Mucosa of rectum (tissue), 2 donors: ENCODE measurements at regions not wholly inside any gene's neighbourhood (a gene's known extent, or its start where the extent isn't known, plus 50 kb on each side); places are given as distances from the start of the nearest gene placed in this dataset.

Experiments
- H3K27ac ChIP-seq, 2 donors: one replicate each; pipeline ENCODE4 v1.7.0; 2013; ENCODE audit warnings: inconsistent platforms in 2 of 2, low read depth in 2 of 2, low read length in 2 of 2
- H3K27me3 ChIP-seq, 2 donors: one replicate each; pipeline ENCODE4 v1.7.0; 2013; ENCODE audit warnings: low read length in 2 of 2; ENCODE audit not compliant: control insufficient read depth in 2 of 2, insufficient read depth in 2 of 2
- H3K36me3 ChIP-seq, 2 donors: one replicate each; pipeline ENCODE4 v1.7.0; 2013; ENCODE audit warnings: low read length in 2 of 2; ENCODE audit not compliant: control insufficient read depth in 2 of 2, insufficient read depth in 2 of 2
- H3K4me1 ChIP-seq, 2 donors: one replicate each; pipeline ENCODE4 v1.7.0; 2013; ENCODE audit warnings: low read length in 2 of 2, mild to moderate bottlenecking in 1 of 2; ENCODE audit not compliant: control insufficient read depth in 2 of 2, insufficient read depth in 2 of 2
- H3K4me3 ChIP-seq, 2 donors: one replicate each; pipeline ENCODE4 v1.7.0; 2013; ENCODE audit warnings: low read length in 2 of 2
- H3K9ac ChIP-seq, 2 donors: one replicate each; pipeline ENCODE4 v1.7.0; 2013; ENCODE audit warnings: low read length in 2 of 2, low read depth in 1 of 2, mild to moderate bottlenecking in 1 of 2
- H3K9me3 ChIP-seq, 2 donors: one replicate each; pipeline ENCODE4 v1.7.0; 2013; ENCODE audit warnings: low read length in 2 of 2; ENCODE audit not compliant: control insufficient read depth in 2 of 2
- donor health status: healthy.
- donor health status: Normal muscosa, but diverticular disease.

GRCh38 chr1:209391792-209392191 lies 191.7 kb upstream of the CAMK1G start:
- no peak overlapping the region for H3K4me3 ChIP-seq
- H3K9ac ChIP-seq = no peak overlapping the region
- no peaks in the 10 kb centered on the region for H3K4me1 ChIP-seq
- no peak overlapping the region for H3K27ac ChIP-seq
- no peaks in the 10 kb centered on the region for H3K9me3 ChIP-seq
- no peaks in the 10 kb centered on the region for H3K36me3 ChIP-seq
- H3K27me3 ChIP-seq = no peaks in the 10 kb centered on the region

DNA sequence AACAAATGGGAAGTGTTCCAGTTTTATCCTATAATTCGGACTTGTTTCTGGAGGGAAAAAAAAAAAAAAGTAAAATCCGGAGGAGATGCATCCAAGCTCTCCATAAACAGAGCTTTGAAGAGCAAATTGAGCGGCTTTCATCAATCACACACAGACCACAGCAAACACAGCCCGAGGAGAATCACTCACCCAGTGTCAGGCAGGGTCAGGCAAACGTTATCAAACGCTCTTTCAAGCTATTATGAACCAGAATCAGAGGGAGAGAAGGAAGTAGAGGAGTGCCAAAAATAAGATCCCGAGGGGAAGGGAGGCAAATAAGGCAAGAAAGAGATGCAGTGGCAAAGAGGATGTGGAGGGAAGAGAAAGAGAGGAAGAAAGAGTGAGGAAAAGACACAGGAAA lies 188.3 kb upstream of the CAMK1G start:
- no peak overlapping the region for H3K9ac ChIP-seq
- no peaks in the 10 kb centered on the region for H3K9me3 ChIP-seq
- H3K27ac ChIP-seq = no peak overlapping the region
- no peaks in the 10 kb centered on the region for H3K36me3 ChIP-seq
- no peaks in the 10 kb centered on the region for H3K27me3 ChIP-seq
- no peaks in the 10 kb centered on the region for H3K4me1 ChIP-seq
- no peak overlapping the region for H3K4me3 ChIP-seq

- no peak overlapping the region for H3K4me3 ChIP-seq
- no peak overlapping the region for H3K9ac ChIP-seq
- H3K27me3 ChIP-seq = no peaks in the 10 kb centered on the region
- H3K9me3 ChIP-seq = no peaks in the 10 kb centered on the region
- no peaks in the 10 kb centered on the region for H3K36me3 ChIP-seq
- H3K27ac ChIP-seq = no peak overlapping the region
- H3K4me1 ChIP-seq = no peaks in the 10 kb centered on the region
These were observed 186.1 kb upstream of the CAMK1G start for GRCh38 chr1:209397371-209397770.

- Histone ChIP-seq H3K4me3 (no peak overlapping the region), H3K27ac (no peak overlapping the region), H3K36me3 (no peaks in the 10 kb centered on the region), H3K27me3 (no peaks in the 10 kb centered on the region), H3K9ac (no peak overlapping the region), H3K9me3 (no peaks in the 10 kb centered on the region), H3K4me1 (no peaks in the 10 kb centered on the region)
These were observed 185.6 kb upstream of the CAMK1G start for GRCh38 chr1:209397910-209398309.

DNA sequence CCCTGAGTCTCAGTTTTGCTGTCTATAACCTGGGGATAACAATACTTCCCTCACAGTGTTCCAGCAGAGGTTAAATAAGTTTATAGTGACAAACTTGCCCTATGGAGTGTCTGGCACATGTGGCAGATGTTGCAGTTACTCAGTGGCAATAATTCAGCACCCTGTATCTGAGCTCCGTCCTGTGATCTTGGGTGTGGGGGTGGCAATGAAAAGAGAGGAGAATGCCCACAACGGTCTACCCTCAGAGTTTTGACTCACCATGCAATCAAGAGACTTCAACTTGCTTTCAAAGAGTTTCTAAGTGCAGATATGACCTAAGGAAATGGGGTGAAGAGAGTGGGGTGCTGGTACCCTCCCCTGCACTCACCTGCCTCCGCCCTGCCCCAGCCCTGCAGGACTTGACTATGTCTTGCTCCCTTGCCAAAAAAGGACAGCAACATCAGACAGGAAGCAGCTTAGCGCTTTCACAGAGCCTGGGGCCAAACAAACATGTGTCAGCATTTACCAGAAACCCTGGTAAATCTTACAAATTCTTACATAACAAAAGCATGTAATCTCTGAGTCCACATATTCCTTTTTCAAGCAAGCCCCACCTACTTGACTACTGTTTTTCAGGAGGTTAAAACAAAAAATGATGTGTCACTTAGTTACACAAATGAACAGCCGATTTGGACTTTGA lies 185.1 kb upstream of the CAMK1G start:
- Histone ChIP-seq H3K27me3 (no peaks in the 10 kb centered on the region), H3K4me3 (no peak overlapping the region), H3K9me3 (no peaks in the 10 kb centered on the region), H3K9ac (no peak overlapping the region), H3K4me1 (no peaks in the 10 kb centered on the region), H3K27ac (no peak overlapping the region), H3K36me3 (no peaks in the 10 kb centered on the region)

GRCh38 chr1:209399800-209400199 lies 183.7 kb upstream of the CAMK1G start:
- H3K27ac ChIP-seq = no peak overlapping the region

DNA sequence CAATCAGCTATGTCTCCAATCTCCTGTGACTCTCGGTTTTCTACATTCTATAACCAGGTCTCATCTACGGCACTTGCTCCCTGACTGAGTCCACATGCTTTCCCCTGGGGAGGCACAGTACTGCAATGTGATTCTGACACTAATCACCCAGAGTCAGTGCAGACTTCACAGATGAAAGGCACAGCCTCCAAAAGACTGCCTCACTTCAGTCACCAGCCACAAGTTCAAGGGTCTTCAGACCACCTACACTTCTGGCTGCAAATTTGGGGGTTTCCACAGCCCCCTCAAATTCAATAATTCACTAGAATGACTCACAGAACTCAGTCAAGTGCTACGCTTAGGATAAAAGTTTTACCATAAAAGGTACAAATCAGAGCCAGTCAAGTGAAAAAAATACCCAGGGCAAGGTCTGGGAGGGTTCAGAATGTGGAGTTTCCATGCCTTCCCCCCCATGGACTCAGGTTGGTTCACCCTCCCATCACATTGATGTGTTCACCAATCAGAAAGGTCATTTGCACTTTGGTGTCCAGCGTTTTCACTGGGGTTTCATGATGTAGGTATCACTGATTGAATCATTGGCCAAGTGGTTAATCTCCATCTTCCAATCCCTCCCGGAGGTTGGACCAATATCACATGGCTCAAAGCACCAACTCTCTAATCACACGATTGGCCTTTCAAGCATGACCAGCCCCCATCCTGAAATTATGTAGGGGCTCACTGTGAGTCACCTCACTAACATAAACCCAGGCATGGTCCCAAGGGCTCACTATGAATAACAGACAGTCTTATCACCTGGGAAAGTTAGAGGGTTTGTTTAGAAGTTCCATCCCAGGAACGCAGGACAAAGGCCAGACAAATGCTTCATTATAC lies 182.9 kb upstream of the CAMK1G start:
- no peak overlapping the region for H3K9ac ChIP-seq
- H3K27ac ChIP-seq = no peak overlapping the region
- no peaks in the 10 kb centered on the region for H3K36me3 ChIP-seq

More at GRCh38 chr1:209399800-209400199, 183.7 kb upstream of the CAMK1G start:
- H3K4me1 ChIP-seq = no peaks in the 10 kb centered on the region
- H3K27me3 ChIP-seq = no peaks in the 10 kb centered on the region
- H3K36me3 ChIP-seq = no peaks in the 10 kb centered on the region
- H3K9ac ChIP-seq = no peak overlapping the region
- no peaks in the 10 kb centered on the region for H3K9me3 ChIP-seq
- H3K4me3 ChIP-seq = no peak overlapping the region

DNA sequence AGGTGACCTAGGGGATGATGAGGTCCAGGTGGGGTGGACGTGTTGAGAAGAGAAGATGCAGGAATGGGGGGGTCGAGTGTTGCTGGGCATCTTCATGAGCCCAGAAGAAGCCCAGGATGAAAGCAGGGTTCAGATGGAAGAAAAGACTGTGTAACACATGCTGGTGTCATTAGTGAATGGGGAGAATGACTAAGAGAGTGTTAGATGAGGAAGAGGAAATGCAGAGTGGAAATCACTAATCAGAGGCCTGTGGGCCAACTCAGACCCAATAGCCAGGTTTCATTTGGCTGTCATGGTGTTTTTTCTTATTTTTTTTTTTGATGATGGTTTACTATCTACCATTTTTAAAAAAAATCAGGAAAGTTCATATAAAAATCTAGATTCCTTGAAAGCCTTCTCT lies 180.8 kb upstream of the CAMK1G start:
- no peaks in the 10 kb centered on the region for H3K4me1 ChIP-seq
- H3K9me3 ChIP-seq = no peaks in the 10 kb centered on the region
- H3K27me3 ChIP-seq = no peaks in the 10 kb centered on the region
- H3K9ac ChIP-seq = no peak overlapping the region
- H3K27ac ChIP-seq = no peak overlapping the region
- no peaks in the 10 kb centered on the region for H3K36me3 ChIP-seq
- H3K4me3 ChIP-seq = no peak overlapping the region

More for the DNA sequence above, 182.9 kb upstream of the CAMK1G start:
- Histone ChIP-seq H3K27me3 (no peaks in the 10 kb centered on the region), H3K4me1 (no peaks in the 10 kb centered on the region), H3K4me3 (no peak overlapping the region), H3K9me3 (no peaks in the 10 kb centered on the region)

GRCh38 chr1:209403921-209404320 lies 179.6 kb upstream of the CAMK1G start:
- H3K36me3 ChIP-seq = no peaks in the 10 kb centered on the region
- H3K4me1 ChIP-seq = no peaks in the 10 kb centered on the region
- no peak overlapping the region for H3K27ac ChIP-seq
- no peaks in the 10 kb centered on the region for H3K27me3 ChIP-seq
- H3K9ac ChIP-seq = no peak overlapping the region
- H3K4me3 ChIP-seq = no peak overlapping the region
- H3K9me3 ChIP-seq = no peaks in the 10 kb centered on the region

DNA sequence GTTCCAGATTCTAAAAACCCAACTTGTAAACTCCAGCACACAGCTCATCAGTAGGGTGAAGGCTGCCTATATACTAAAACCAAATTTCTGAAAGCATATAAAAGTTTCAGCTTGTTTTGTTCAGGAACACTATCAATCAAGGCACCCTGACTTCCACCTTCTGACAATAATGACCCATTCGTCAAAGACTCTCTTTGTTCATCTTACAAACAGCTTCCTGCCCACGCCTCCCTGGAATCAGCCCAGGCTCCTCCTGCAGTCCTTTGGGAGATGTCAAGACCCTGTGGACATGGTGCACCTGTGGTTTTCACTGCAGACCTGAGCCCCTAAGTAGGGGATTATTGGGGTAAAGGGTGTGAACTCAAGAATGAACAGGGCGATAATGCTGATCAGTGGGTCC lies 178.9 kb upstream of the CAMK1G start:
- Histone ChIP-seq H3K36me3 (no peaks in the 10 kb centered on the region), H3K27ac (no peak overlapping the region), H3K4me3 (no peak overlapping the region), H3K27me3 (no peaks in the 10 kb centered on the region), H3K9me3 (no peaks in the 10 kb centered on the region), H3K9ac (no peak overlapping the region), H3K4me1 (no peaks in the 10 kb centered on the region)
